HG02870 (cell line): ENCODE measurements at regions not wholly inside any gene's neighbourhood (a gene's known extent, or its start where the extent isn't known, plus 50 kb on each side); places are given as distances from the start of the nearest gene placed in this dataset.

Experiments
- ATAC-seq: cut with Tn5 transposase; IDR thresholded peaks from one replicate; pipeline ENCODE4 v1.9.1; 2021; ENCODE audit warnings: mild to moderate bottlenecking, moderate library complexity; ENCODE audit not compliant: unreplicated experiment

DNA sequence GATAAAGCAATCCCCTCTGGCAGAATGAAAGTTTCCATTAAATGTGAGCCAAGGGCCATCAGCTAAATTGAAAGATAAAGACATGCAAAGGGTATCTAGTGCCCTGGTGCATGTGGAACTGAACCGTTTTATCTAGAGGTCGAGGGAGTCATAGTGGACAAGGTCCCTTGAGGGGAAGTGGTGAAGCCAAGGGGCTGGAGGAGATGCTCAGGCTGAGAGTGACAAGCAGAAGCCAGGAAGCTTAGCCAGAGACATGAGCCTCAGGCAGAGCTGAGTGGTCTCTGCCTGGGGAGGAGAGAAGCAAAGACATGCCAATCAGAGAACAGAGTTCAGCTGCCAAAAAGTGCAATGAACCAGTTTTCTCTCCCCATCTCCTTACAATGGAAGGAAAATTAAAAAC is 68.1 kb upstream of the SLC10A2 start:
- ATAC-seq: no peak

DNA sequence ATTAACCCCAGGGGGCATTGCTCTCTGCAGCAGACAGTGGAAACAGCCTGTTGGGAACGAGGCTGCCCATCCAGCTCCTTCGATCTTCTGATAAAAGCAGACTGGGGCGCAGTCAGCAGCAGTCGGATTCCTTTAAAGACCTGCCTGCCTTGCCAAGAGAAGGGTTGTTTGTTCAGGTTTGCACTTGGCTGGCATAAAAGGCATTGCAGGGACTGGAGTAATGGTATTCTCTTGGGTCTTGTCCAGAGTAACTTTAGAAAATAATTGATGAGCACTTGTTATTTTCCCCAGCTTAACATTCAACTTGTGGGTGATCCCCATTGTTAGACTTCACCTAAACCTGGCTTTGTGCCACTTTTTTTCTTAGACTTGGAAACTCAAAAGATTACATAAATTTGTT is 67.3 kb upstream of the SLC10A2 start:
- no peak for ATAC-seq

DNA sequence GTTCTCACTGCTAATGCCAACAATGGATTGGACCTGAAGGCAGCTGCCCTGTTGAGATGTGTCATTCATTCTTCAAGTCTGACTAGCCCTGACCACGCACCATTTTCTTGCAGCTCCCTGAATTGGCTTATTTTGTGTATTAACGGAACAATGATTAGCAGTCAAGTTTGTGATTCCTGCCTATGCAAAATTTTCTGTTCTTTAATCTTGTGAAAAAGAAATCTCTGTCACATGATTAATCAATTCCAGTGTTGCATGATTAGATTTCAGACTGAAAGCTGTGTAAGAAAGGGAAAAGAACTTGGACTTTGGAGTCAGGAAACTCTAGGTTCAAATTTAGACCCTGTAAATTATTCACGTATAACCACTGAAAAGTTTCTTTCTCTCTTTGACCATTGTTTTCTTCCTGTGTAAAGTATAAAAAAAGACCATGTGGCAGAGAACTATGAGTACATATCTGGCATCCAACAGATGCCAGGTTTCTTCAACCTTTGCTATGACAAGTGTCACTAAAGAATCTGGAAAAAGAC is 64.5 kb upstream of the SLC10A2 start:
- no peak for ATAC-seq

DNA sequence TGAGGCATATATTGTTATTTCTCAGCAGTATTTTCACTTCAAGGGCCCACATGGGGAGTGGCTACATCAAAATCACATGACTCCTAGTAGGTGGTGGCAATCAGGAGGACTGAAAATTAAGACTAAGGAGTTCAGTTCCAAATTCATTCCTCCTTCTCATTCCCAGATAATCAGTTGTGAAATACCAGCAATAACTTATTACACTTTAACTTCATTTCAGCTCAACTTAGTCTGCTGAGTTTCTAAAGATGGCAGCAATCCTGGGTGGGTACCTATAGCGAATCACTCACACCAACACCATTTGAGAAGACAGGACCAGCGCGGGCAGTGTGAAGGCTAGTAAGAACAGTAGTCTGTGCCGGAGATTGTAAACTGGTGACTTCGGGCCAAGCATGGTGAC is 63.9 kb upstream of the SLC10A2 start:
- ATAC-seq: no peak
